ENCODE measurements at regions not wholly inside any gene's neighbourhood (a gene's known extent, or its start where the extent isn't known, plus 50 kb on each side); places are given as distances from the start of the nearest gene placed in this dataset.

DNA sequence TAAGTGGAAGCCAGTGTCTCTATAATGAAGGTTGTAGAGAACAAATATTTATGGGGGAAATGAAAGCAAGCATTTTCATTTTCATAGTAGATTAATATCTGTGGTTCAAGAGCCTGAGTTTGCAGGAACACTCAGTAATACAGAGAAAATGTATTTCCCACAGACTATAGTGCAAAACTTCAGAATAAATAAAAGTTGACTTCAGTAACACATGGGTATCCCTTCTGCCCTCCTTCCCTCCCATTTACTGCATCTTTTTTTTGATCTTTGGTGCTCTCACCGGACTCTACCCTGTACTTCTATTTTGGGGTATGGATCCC, 75.3 kb upstream of the AMN1 start:
- DNase-seq (no peak), FAIRE-seq (no peak)
- no peaks in the 10 kb centered on the region for H3K27me3 ChIP-seq (ENCODE audit: control insufficient read depth, insufficient read depth, low read length)
- no peak overlapping the region for H3K27ac ChIP-seq (ENCODE audit: low read depth in 2 of 2, low read length in 2 of 2)
- H3K9me3 ChIP-seq (ENCODE audit: control insufficient read depth in 2 of 3, insufficient read depth in 1 of 3, low read length in 3 of 3): no peaks in the 10 kb centered on the region
- H3K4me1 ChIP-seq (ENCODE audit: control insufficient read depth in 2 of 3, insufficient read depth in 2 of 3, low read depth in 1 of 3, low read length in 3 of 3): no peaks in the 10 kb centered on the region
- no peak overlapping the region for H3K4me3 ChIP-seq (ENCODE audit: low read length in 3 of 3)
- H3K9ac ChIP-seq (ENCODE audit: low read length in 3 of 3): no peak overlapping the region
- TF ChIP-seq, protein P1, sequence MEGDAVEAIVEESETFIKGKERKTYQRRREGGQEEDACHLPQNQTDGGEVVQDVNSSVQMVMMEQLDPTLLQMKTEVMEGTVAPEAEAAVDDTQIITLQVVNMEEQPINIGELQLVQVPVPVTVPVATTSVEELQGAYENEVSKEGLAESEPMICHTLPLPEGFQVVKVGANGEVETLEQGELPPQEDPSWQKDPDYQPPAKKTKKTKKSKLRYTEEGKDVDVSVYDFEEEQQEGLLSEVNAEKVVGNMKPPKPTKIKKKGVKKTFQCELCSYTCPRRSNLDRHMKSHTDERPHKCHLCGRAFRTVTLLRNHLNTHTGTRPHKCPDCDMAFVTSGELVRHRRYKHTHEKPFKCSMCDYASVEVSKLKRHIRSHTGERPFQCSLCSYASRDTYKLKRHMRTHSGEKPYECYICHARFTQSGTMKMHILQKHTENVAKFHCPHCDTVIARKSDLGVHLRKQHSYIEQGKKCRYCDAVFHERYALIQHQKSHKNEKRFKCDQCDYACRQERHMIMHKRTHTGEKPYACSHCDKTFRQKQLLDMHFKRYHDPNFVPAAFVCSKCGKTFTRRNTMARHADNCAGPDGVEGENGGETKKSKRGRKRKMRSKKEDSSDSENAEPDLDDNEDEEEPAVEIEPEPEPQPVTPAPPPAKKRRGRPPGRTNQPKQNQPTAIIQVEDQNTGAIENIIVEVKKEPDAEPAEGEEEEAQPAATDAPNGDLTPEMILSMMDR (IDR thresholded peaks at IDR 0.05; ENCODE audit: borderline replicate concordance, extremely low read depth, insufficient read depth): no peak
- intact Hi-C loops (cut with DNase I): no loop called here
- no peaks in the 10 kb centered on the region for H3K36me3 ChIP-seq (ENCODE audit: control insufficient read depth in 2 of 3, insufficient read depth in 3 of 3, low read length in 3 of 3)

DNA sequence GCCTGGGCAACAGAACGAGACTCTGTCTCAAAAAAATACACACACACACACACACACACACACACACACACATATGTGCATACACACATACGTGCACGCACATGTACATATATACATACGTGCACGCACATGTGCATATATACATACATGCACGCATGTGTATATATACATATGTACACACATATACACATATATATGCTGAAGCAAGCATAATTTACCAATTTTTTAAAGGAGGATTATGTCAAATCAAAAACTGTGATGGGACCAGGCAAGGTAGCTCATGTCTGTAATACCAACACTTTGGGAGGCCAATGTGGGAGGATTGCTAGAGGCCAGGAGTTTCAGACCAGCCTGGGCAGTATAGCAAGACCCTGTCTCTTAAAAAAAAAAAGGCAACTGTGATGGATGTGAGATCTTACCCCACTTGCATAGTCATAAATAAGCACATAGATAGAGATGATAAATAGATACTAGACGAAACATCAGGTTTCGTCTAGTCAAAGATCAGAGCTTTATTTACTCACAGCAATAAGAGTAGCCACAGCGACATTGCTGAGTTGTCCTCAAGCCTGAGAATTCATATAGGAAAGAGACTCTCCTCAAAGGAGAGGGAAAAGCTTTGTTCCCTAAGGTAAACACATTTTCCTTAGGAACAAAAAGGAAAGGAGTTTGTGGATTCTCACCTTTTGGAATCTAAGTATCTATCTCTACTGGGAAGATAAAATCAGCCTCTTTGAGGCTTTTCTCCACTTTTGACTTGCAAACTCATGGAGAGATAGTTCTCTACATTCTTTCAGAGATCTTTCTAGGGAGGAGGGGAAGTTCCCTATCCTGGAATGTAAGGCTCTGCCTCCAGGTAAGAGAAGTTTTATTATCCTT, 74.7 kb upstream of the AMN1 start:
- no peaks in the 10 kb centered on the region for H3K36me3 ChIP-seq (ENCODE audit: control insufficient read depth in 2 of 3, insufficient read depth in 3 of 3, low read length in 3 of 3)
- H3K4me3 ChIP-seq (ENCODE audit: low read length in 3 of 3): no peak overlapping the region
- TF ChIP-seq, protein P1 (IDR thresholded peaks at IDR 0.05; ENCODE audit: borderline replicate concordance, extremely low read depth, insufficient read depth): no peak
- H3K4me1 ChIP-seq (ENCODE audit: control insufficient read depth in 2 of 3, insufficient read depth in 2 of 3, low read depth in 1 of 3, low read length in 3 of 3): no peaks in the 10 kb centered on the region
- no peak for FAIRE-seq
- intact Hi-C loops (cut with DNase I): no loop called here
- no peaks in the 10 kb centered on the region for H3K9me3 ChIP-seq (ENCODE audit: control insufficient read depth in 2 of 3, insufficient read depth in 1 of 3, low read length in 3 of 3)
- H3K9ac ChIP-seq (ENCODE audit: low read length in 3 of 3): no peak overlapping the region
- no peak overlapping the region for H3K27ac ChIP-seq (ENCODE audit: low read depth in 2 of 2, low read length in 2 of 2)
- H3K27me3 ChIP-seq (ENCODE audit: control insufficient read depth, insufficient read depth, low read length): no peaks in the 10 kb centered on the region
- DNase-seq: no peak

- no peaks in the 10 kb centered on the region for H3K9me3 ChIP-seq (ENCODE audit: control insufficient read depth in 2 of 3, insufficient read depth in 1 of 3, low read length in 3 of 3)
- no peak for FAIRE-seq
- intact Hi-C loops (cut with DNase I): no loop called here
- no peak for DNase-seq
- no peaks in the 10 kb centered on the region for H3K27me3 ChIP-seq (ENCODE audit: control insufficient read depth, insufficient read depth, low read length)
- H3K27ac ChIP-seq (ENCODE audit: low read depth in 2 of 2, low read length in 2 of 2): no peak overlapping the region
- no peaks in the 10 kb centered on the region for H3K36me3 ChIP-seq (ENCODE audit: control insufficient read depth in 2 of 3, insufficient read depth in 3 of 3, low read length in 3 of 3)
- H3K4me3 ChIP-seq (ENCODE audit: low read length in 3 of 3): no peak overlapping the region
- no peak overlapping the region for H3K9ac ChIP-seq (ENCODE audit: low read length in 3 of 3)
- TF ChIP-seq, protein P1 (IDR thresholded peaks at IDR 0.05; ENCODE audit: borderline replicate concordance, extremely low read depth, insufficient read depth): no peak
- no peaks in the 10 kb centered on the region for H3K4me1 ChIP-seq (ENCODE audit: control insufficient read depth in 2 of 3, insufficient read depth in 2 of 3, low read depth in 1 of 3, low read length in 3 of 3)
Observed at GRCh38 chr12:31801872-31802271, 73.1 kb upstream of the AMN1 start.
